ENCODE measurements at regions not wholly inside any gene's neighbourhood (a gene's known extent, or its start where the extent isn't known, plus 50 kb on each side); places are given as distances from the start of the nearest gene placed in this dataset.
"Not testable (repeated sequence)": the region's sequence is repeated elsewhere in the genome, so short reads cannot be mapped to it uniquely, and the experiment has no call there.

DNA sequence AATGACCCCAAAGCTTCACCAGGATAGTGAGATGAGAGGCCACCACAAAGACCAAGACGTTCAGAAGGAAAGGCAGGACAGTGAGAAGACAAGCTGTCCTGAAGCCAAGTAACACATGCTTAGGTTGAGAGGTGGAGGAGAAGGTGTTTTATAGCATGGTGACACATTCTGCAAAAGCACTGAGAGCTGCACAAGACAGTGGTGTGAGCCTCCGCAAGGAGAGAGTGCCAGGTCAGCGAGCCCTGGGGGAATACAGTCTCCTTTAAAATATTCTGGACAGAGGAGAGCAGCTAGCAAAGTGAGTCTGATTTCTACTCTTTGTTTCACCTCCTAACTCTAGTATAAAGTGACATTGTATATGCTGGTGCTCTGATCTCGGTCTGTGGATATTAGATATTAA is 68.0 kb upstream of the VKORC1L1 start:
- no peak for DNase-seq
- Histone ChIP-seq H3K36me3 (no peaks in the 10 kb centered on the region), H3K27ac (no peak overlapping the region), H3K27me3 (no peaks in the 10 kb centered on the region), H3K4me3 (no peak overlapping the region), H3K9me3 (no peaks in the 10 kb centered on the region), H3K4me1 (no peaks in the 10 kb centered on the region)
- no peak for ATAC-seq
- intact Hi-C loops (cut with DNase I; ENCODE audit: low total_unique reads): no loop called here
- no peak for TF ChIP-seq POLR2A (IDR thresholded peaks at IDR 0.05)
- TF ChIP-seq, protein P1, sequence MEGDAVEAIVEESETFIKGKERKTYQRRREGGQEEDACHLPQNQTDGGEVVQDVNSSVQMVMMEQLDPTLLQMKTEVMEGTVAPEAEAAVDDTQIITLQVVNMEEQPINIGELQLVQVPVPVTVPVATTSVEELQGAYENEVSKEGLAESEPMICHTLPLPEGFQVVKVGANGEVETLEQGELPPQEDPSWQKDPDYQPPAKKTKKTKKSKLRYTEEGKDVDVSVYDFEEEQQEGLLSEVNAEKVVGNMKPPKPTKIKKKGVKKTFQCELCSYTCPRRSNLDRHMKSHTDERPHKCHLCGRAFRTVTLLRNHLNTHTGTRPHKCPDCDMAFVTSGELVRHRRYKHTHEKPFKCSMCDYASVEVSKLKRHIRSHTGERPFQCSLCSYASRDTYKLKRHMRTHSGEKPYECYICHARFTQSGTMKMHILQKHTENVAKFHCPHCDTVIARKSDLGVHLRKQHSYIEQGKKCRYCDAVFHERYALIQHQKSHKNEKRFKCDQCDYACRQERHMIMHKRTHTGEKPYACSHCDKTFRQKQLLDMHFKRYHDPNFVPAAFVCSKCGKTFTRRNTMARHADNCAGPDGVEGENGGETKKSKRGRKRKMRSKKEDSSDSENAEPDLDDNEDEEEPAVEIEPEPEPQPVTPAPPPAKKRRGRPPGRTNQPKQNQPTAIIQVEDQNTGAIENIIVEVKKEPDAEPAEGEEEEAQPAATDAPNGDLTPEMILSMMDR (IDR thresholded peaks at IDR 0.05 in 4 of 5, conservative IDR thresholded peaks at IDR 0.05 in 1 of 5): no peak
- in situ Hi-C loops (cut with MboI; ENCODE audit: low sequenced_read_pairs in 4 of 4): no loop called here

DNA sequence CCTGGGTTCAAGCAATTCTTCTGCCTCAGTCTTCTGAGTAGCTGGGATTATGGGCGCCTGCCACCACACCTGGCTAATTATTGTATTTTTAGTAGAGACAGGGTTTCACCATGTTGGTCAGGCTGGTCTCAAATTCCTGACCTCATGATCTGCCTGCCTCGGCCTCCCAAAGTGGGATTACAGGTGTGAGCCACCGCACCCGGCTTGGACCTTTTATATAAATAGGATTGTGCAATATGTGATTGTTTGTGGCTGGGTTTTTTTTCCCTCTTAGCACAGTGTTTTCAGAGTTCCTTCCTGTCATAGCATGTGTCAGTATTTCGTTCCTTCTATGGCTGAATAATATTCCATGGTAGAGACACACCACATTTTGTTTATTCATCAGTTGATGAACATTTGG is 65.8 kb upstream of the VKORC1L1 start:
- in situ Hi-C loops (cut with MboI; ENCODE audit: low sequenced_read_pairs in 4 of 4); intact Hi-C loops (cut with DNase I; ENCODE audit: low total_unique reads); H3K36me3 ChIP-seq; H3K9me3 ChIP-seq; H3K4me1 ChIP-seq; DNase-seq; H3K4me3 ChIP-seq; H3K27ac ChIP-seq; ATAC-seq; H3K27me3 ChIP-seq: not testable (repeated sequence)

DNA sequence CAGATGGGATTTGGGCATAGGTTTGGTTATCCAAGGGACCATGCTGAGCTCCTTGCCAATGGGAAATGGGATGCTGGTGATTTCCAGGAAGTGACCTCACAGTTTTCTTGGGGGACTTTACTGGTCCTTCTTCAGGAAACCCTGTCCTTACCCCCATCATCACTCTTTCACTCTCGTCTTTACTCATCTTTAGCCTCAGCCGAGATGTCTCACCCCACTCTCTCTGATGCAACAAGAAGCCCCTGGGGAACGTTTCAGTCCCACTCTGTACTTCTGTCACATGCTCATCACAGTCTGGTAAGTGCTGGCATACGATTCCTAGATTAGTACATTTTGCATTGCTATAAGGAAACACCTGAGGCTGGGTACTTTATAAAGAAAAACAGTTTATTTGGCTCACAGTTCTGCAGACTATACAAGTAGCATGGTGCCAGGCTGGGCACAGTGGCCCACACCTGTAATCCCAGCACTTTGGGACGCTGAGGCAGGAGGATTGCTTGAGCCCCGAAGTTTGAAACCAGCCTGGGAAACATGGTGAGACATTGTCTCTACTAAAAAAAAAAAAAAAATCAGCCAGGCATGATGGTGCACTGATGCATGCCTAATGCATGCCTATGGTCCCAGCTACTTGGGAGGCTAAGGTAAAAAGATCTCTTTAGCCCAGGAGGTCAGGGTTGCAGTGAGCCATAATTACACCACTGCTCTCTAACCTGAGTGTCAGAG is 63.5 kb upstream of the VKORC1L1 start:
- intact Hi-C loops (cut with DNase I; ENCODE audit: low total_unique reads) (no loop called here), in situ Hi-C loops (cut with MboI; ENCODE audit: low sequenced_read_pairs in 4 of 4) (no loop called here)
- Histone ChIP-seq H3K36me3 (no peaks in the 10 kb centered on the region), H3K9me3 (no peaks in the 10 kb centered on the region), H3K27ac (no peak overlapping the region), H3K4me3 (no peak overlapping the region), H3K27me3 (no peaks in the 10 kb centered on the region), H3K4me1 (no peaks in the 10 kb centered on the region)
- TF ChIP-seq POLR2A (IDR thresholded peaks at IDR 0.05): no peak
- TF ChIP-seq, protein P1 (IDR thresholded peaks at IDR 0.05 in 4 of 5, conservative IDR thresholded peaks at IDR 0.05 in 1 of 5): no peak
- no peak for DNase-seq
- no peak for ATAC-seq

DNA sequence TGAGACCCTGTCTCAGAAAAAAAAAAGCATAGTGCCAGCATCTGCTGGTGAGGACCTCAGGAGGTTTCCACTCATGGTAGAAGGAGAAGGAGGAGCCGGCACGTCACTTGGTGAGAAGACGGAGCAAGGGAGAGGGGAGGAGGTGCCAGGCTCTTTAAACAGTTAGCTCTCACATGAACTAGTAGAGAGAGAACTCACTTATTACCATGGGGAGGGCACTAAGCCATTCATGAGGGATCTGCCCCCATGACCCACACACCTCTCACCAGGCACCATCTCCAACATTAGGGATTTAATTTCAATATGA is 62.9 kb upstream of the VKORC1L1 start:
- DNase-seq (no peak), ATAC-seq (no peak)
- in situ Hi-C loops (cut with MboI; ENCODE audit: low sequenced_read_pairs in 4 of 4) (no loop called here), intact Hi-C loops (cut with DNase I; ENCODE audit: low total_unique reads) (no loop called here)
- Histone ChIP-seq H3K36me3 (no peaks in the 10 kb centered on the region), H3K4me3 (no peak overlapping the region), H3K9me3 (no peaks in the 10 kb centered on the region), H3K27ac (no peak overlapping the region), H3K4me1 (no peaks in the 10 kb centered on the region), H3K27me3 (no peaks in the 10 kb centered on the region)
- TF ChIP-seq POLR2A (IDR thresholded peaks at IDR 0.05): no peak
- TF ChIP-seq, protein P1 (IDR thresholded peaks at IDR 0.05 in 4 of 5, conservative IDR thresholded peaks at IDR 0.05 in 1 of 5): no peak

DNA sequence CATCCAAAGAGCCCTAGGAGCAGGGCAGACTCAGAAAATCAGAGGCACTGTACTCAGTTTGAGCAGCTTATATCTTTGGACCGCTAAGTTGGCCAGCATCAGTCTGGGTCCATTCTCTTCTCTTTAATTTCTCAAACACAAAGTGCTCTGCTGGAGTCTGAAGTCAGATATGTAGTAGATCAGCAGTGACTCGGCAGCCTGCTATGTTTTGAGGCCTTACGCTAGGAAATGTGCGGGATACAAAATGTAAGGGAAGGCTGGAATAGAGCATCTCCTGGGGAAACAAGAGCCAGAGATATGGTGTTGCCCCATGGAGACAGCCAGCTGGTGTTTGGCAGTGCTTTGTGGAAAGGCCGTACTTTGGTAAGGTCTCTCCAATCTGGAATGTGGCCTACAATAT is 60.6 kb upstream of the VKORC1L1 start:
- intact Hi-C loops (cut with DNase I; ENCODE audit: low total_unique reads): no loop called here
- ATAC-seq: no peak

DNA sequence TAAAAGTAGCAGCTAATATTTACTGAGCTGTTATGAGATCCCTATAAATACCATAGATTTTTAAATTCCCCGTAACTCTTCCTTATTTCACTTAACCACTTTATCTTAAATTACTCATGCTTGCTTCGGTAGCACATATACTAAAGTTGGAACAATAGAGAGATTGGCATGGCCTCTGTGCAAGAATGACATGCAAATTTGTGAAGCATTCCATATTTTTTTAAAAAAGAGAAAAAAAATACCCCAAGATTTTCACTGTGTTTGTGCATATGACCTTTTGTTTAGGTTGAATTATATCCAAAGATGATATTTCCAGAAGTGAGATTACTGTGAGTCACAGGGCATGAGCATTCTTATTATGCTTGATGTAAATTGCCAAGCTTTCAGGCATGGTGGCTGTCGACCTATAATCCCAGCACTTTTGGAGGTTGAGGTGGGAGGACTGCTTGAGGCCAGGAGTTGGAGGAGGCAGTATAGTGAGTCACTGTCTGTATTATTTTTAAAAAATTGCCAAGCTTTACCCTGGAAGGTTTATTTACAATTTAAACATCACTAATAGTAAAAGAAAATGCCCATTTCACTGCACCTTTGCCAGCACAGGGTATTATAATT is 58.2 kb upstream of the VKORC1L1 start:
- intact Hi-C loops (cut with DNase I; ENCODE audit: low total_unique reads); H3K4me3 ChIP-seq; DNase-seq; H3K9me3 ChIP-seq; in situ Hi-C loops (cut with MboI; ENCODE audit: low sequenced_read_pairs in 4 of 4); H3K36me3 ChIP-seq; ATAC-seq; H3K27me3 ChIP-seq; H3K4me1 ChIP-seq; H3K27ac ChIP-seq: not testable (repeated sequence)

More for the DNA sequence above, 60.6 kb upstream of the VKORC1L1 start:
- H3K36me3 ChIP-seq: no peaks in the 10 kb centered on the region
- no peaks in the 10 kb centered on the region for H3K27me3 ChIP-seq
- DNase-seq: no peak
- no peak overlapping the region for H3K27ac ChIP-seq
- in situ Hi-C loops (cut with MboI; ENCODE audit: low sequenced_read_pairs in 4 of 4): no loop called here
- no peak overlapping the region for H3K4me3 ChIP-seq
- no peaks in the 10 kb centered on the region for H3K9me3 ChIP-seq
- H3K4me1 ChIP-seq: no peaks in the 10 kb centered on the region
- TF ChIP-seq, protein P1 (IDR thresholded peaks at IDR 0.05 in 4 of 5, conservative IDR thresholded peaks at IDR 0.05 in 1 of 5): no peak
